Skeletal muscle tissue (tissue), 3 donors: ENCODE measurements at regions not wholly inside any gene's neighbourhood (a gene's known extent, or its start where the extent isn't known, plus 50 kb on each side); places are given as distances from the start of the nearest gene placed in this dataset.

Source experiments
- H3K27ac ChIP-seq: one replicate; pipeline ENCODE4 v1.7.0; 2013; ENCODE audit warnings: mild to moderate bottlenecking, low read depth, low read length, inconsistent platforms
- H3K27me3 ChIP-seq, 3 donors: one replicate each; pipeline ENCODE4 v1.7.0; 2013; ENCODE audit warnings: low read length in 3 of 3; ENCODE audit not compliant: control insufficient read depth in 3 of 3, insufficient read depth in 3 of 3
- H3K36me3 ChIP-seq, 3 donors: one replicate each; pipeline ENCODE4 v1.7.0; 2013; ENCODE audit warnings: low read length in 3 of 3; ENCODE audit not compliant: control insufficient read depth in 3 of 3, insufficient read depth in 3 of 3
- H3K4me1 ChIP-seq, 3 donors: one replicate each; pipeline ENCODE4 v1.7.0; 2013; ENCODE audit warnings: low read length in 3 of 3, mild to moderate bottlenecking in 3 of 3; ENCODE audit not compliant: control insufficient read depth in 3 of 3, insufficient read depth in 3 of 3
- H3K4me3 ChIP-seq, 3 donors: one replicate each; pipeline ENCODE4 v1.7.0; 2013; ENCODE audit warnings: low read length in 3 of 3
- H3K9ac ChIP-seq, 3 donors: one replicate each; pipeline ENCODE4 v1.7.0; 2013; ENCODE audit warnings: low read length in 3 of 3, mild to moderate bottlenecking in 3 of 3, moderate library complexity in 2 of 3, low read depth in 1 of 3
- H3K9me3 ChIP-seq, 3 donors: one replicate each; pipeline ENCODE4 v1.7.0; 2013; ENCODE audit warnings: low read length in 3 of 3; ENCODE audit not compliant: control insufficient read depth in 3 of 3
- donor health status: Osteomylitis.

DNA sequence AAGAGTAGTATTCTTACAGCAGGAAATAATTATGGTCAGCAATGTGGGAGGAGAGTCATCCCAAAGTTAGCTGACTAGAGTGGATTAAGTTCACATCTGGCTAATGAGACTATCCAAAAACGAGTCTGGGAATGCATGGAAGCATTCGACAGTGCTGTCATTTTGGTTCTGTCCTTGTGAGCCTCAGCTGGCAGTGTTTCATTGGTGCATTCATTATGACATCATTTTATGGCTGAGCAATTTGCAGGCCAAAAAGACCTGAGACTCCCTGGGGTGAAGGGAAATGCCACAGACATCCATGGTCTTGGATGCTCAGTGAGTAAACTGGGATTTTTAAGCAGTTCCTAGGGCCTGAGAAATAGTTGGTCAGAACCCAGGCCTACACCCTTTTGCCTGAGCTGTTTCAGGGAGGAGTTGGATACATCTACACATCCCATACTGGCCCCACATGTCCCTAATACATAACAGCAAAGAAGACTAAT, 196.4 kb upstream of the CCN2 start:
- no peaks in the 10 kb centered on the region for H3K9me3 ChIP-seq
- H3K9ac ChIP-seq = no peak overlapping the region
- H3K27me3 ChIP-seq = no peaks in the 10 kb centered on the region
- no peaks in the 10 kb centered on the region for H3K36me3 ChIP-seq
- no peaks in the 10 kb centered on the region for H3K4me1 ChIP-seq
- H3K27ac ChIP-seq = peak overlapping the region; percentile 57
- no peak overlapping the region for H3K4me3 ChIP-seq

DNA sequence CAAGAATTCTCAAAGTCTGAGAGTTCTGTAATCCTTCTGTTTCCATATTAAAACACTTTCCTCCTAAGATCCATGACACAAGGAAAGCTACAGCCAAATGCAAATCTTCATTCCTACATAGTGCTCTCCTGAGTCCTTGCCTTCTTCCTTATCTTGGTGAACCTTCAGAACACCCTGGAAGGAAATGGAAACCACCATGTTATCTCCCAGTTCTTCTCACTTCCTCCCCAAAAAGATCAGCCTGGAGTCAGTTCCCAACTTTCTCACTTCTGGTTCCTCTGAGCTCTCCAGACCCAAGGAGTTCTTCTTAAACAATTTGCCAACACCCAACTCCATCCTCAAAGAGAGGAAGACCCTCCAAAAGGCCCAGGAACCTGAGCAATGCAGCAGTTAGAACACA, 193.3 kb upstream of the CCN2 start:
- H3K4me3 ChIP-seq = no peak overlapping the region
- H3K27ac ChIP-seq = no peak overlapping the region
- no peaks in the 10 kb centered on the region for H3K9me3 ChIP-seq
- no peak overlapping the region for H3K9ac ChIP-seq
- no peaks in the 10 kb centered on the region for H3K36me3 ChIP-seq
- no peaks in the 10 kb centered on the region for H3K27me3 ChIP-seq
- no peaks in the 10 kb centered on the region for H3K4me1 ChIP-seq

DNA sequence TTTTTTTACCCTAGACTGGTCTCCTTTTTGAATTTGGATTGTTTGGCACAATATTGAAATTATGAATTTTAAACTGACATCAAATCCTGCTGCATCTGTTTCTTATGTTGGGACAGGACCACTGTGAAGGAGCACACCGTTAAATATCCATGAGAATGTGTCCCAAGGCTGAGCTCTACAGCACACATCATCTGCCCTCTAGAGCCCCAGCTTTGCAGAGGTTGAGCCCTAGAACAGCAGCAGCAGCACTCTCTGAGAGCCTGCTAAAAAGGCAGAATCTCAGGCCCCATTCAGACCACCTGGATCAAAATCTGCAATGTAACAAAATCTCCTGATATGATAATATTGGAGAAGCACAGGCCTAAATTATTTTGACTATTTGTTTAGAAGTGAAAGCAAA, 192.1 kb upstream of the CCN2 start:
- H3K4me1 ChIP-seq = no peaks in the 10 kb centered on the region
- H3K9me3 ChIP-seq = no peaks in the 10 kb centered on the region
- no peak overlapping the region for H3K4me3 ChIP-seq
- no peaks in the 10 kb centered on the region for H3K36me3 ChIP-seq
- H3K27me3 ChIP-seq = no peaks in the 10 kb centered on the region
- H3K27ac ChIP-seq = no peak overlapping the region
- H3K9ac ChIP-seq = no peak overlapping the region

DNA sequence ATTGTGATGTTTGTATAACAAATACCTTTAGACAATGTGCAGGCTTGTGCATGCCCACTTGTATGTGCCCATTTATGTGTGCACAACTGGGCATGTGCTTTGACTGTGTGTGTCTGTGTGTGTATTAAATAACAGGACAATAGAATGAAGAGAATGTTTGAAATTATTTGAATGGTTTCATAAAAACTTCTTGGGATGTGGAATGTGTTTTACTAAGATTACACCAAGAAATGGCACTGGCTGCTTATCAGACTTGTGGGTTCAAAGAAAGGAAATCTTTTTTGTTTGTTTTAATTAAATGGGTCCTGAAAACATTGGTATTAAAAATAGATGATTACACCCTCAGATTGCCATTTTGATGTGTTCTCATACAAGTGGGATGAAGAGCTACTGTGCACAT, 191.6 kb upstream of the CCN2 start:
- Histone ChIP-seq H3K4me3 (no peak overlapping the region), H3K9ac (no peak overlapping the region), H3K9me3 (no peaks in the 10 kb centered on the region), H3K36me3 (no peaks in the 10 kb centered on the region), H3K27me3 (no peaks in the 10 kb centered on the region), H3K4me1 (no peaks in the 10 kb centered on the region), H3K27ac (no peak overlapping the region)

DNA sequence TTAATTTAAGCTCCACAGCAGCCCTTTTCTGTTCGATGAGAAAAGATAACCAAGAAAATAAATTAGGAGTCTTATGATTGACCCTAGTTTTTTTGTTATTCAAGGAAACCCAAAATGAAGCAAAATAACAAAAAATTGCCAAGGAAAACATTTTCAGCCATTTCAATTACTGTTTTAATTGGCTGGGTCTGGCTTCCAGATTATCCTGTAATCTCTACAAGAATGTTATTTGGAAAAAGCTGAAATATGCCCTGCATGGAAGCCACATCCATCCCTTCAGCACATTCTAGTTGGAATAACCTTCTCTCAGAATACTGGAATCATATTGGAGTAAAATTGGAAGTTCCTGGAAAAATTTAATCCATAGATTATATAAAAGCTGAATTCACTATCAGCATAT, 191.1 kb upstream of the CCN2 start:
- Histone ChIP-seq H3K36me3 (no peaks in the 10 kb centered on the region), H3K4me3 (no peak overlapping the region), H3K9ac (no peak overlapping the region), H3K27ac (no peak overlapping the region), H3K4me1 (no peaks in the 10 kb centered on the region), H3K9me3 (no peaks in the 10 kb centered on the region), H3K27me3 (no peaks in the 10 kb centered on the region)

DNA sequence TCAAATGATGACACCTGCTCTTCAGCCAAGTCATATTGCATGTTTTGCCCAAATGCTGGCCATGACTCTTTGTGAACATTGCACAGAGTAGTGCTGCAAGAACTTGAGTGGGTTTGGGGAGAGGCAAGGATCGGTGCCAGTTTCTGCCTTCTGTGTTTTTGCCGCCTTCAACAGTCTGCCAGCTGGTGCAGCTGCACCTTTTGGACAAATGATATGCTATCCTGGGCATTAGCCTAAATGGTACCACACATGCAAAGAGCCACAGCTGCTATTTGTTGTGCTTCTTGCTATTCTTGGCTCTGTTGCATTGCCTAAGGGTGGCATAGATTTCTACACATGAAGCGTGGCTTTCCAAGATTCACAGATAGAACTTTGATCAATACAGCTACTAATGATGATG, 189.0 kb upstream of the CCN2 start:
- no peaks in the 10 kb centered on the region for H3K9me3 ChIP-seq
- H3K27me3 ChIP-seq = no peaks in the 10 kb centered on the region
- no peaks in the 10 kb centered on the region for H3K36me3 ChIP-seq
- no peak overlapping the region for H3K9ac ChIP-seq
- no peak overlapping the region for H3K27ac ChIP-seq
- no peak overlapping the region for H3K4me3 ChIP-seq
- no peaks in the 10 kb centered on the region for H3K4me1 ChIP-seq

DNA sequence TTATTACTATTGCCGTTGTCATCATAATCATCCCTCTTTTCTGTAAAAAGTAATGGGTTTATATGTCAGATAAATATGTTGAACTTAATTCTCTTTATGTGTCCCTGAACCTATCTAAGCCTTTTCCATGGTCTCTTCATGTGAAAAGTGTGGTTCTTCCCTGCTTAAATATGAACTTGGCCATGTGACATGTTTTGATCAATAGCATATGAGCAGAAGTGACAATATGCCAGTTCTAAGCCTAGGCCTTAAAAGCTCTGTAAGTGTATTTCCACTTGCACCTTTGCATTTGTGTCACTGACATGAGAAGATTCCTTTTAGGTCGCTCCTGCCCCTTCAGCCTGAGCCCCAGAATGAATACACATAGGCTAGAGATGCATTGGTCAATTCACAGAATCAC, 188.4 kb upstream of the CCN2 start:
- no peaks in the 10 kb centered on the region for H3K27me3 ChIP-seq
- H3K9me3 ChIP-seq = no peaks in the 10 kb centered on the region
- H3K4me1 ChIP-seq = no peaks in the 10 kb centered on the region
- no peaks in the 10 kb centered on the region for H3K36me3 ChIP-seq
- no peak overlapping the region for H3K4me3 ChIP-seq
- no peak overlapping the region for H3K9ac ChIP-seq
- no peak overlapping the region for H3K27ac ChIP-seq

GRCh38 chr6:132136981-132137380, 185.8 kb upstream of the CCN2 start:
- Histone ChIP-seq H3K4me3 (no peak overlapping the region), H3K9ac (no peak overlapping the region), H3K27ac (no peak overlapping the region), H3K36me3 (no peaks in the 10 kb centered on the region), H3K9me3 (no peaks in the 10 kb centered on the region), H3K27me3 (no peaks in the 10 kb centered on the region), H3K4me1 (peaks cover 0 to 14% (median 6%) of the 10 kb centered on the region in 3 donors)

DNA sequence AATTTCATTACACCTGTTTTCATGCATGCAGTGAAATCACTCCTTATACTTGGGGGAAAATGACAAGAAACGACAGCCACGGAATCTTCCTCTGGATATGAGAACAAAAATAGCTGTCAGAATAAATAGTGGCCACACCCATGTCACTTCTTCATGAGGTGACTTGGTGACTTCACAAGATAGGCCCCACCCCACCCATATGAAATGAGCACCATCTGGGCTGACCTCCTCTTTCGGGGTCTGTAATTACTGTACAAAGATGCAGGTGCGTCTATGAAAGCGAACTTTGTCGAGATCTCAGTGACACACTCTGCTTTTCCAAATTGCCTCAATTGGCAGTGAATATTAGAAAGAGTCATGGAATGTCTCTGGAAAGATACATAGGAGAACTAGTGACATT, 184.2 kb upstream of the CCN2 start:
- H3K9me3 ChIP-seq = no peaks in the 10 kb centered on the region
- no peaks in the 10 kb centered on the region for H3K27me3 ChIP-seq
- H3K4me3 ChIP-seq = no peak overlapping the region
- no peak overlapping the region for H3K9ac ChIP-seq
- H3K27ac ChIP-seq = no peak overlapping the region
- peaks cover 8 to 20% (median 16%) of the 10 kb centered on the region in 3 donors for H3K4me1 ChIP-seq
- H3K36me3 ChIP-seq = no peaks in the 10 kb centered on the region

DNA sequence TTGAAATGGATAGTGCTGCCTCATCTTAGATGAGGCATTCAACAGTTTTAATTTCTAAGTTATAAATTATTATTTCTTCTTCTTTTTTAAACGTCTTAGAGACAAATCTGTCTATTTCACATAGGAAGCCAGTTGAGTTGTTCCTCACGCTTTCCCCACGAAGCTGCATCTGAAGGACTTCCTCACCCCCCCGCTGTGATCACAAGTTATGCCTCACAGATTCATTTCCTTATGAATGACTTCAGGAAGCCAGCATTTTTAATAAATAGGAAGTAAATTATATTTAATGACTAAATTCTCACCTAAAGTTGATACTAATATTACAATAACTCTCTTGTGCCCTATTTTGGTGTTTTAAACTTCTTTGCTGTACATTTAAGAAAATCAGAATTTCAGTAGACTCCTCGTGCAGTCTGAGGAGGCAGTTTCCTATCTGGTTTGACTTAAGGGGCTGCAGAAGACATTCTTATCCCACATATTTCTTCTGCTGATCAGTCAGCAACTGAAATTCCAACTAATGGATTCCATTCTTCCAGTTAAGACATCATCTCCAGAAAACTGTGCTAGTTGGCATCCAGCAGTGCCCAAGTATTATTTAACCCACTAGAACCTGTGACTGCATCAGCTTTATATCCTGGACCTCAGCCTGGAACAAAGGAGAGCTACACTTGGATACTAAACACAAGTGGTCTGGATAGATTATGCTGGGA, 182.7 kb upstream of the CCN2 start:
- H3K27ac ChIP-seq = peak overlapping the region; percentile 90
- H3K36me3 ChIP-seq = no peaks in the 10 kb centered on the region
- no peak overlapping the region for H3K4me3 ChIP-seq
- H3K9ac ChIP-seq = no peak overlapping the region
- no peaks in the 10 kb centered on the region for H3K27me3 ChIP-seq
- no peaks in the 10 kb centered on the region for H3K9me3 ChIP-seq
- peaks cover 10 to 20% (median 16%) of the 10 kb centered on the region in 3 donors for H3K4me1 ChIP-seq
